ENCODE measurements at regions not wholly inside any gene's neighbourhood (a gene's known extent, or its start where the extent isn't known, plus 50 kb on each side); places are given as distances from the start of the nearest gene placed in this dataset.

DNA sequence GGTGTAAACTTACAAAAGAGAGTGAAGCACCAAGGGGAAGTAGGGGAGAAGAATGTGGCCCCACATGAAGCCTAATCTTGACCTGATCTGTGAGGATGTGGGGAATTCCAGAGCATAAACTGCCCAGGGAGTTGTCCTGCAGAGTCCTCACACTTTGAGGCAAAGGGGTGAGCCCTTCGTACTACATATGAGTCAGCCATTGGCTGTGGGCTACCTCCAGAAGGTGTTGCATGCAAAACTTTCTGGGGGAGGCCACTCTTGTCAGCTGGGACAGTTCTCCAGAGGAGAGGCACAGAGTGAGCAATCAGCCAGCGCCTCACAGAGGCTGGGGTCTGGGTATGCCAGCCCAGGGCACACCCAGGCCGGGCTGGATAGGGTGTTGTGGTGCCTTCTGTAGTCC lies 98.1 kb upstream of the NMUR2 start:
- no peak overlapping the region for H3K9ac ChIP-seq (ENCODE audit: low read length)
- DNase-seq (ENCODE audit: low read depth, low spot score) (no peak), ATAC-seq (no peak)
- no peaks in the 10 kb centered on the region for H3K36me3 ChIP-seq (ENCODE audit: control insufficient read depth in 1 of 2, insufficient read depth in 2 of 2, low read length in 2 of 2)
- RAD21 ChIA-PET (ENCODE audit: low non-redundant PET in 1 of 2, low total read pairs in 2 of 2, uncharacterized antibody in 2 of 2, unreplicated experiment in 2 of 2): no interaction called here
- H3K79me2 ChIP-seq (ENCODE audit: insufficient read depth, low read length): no peaks in the 10 kb centered on the region
- CTCF ChIA-PET: no interaction called here
- intact Hi-C loops (cut with micrococcal nuclease): loop anchor here (10.0 kb wide), 2 partner anchors 128 to 358 kb away; no protein-coding TSS in a partner anchor
- H3K9me3 ChIP-seq (ENCODE audit: control insufficient read depth in 1 of 2, insufficient read depth in 1 of 2, low read depth in 1 of 2, low read length in 2 of 2): no peaks in the 10 kb centered on the region
- POLR2A ChIA-PET: no interaction called here
- no peak overlapping the region for H2AFZ ChIP-seq (ENCODE audit: low read depth, low read length, poor library complexity, severe bottlenecking)
- H3K4me2 ChIP-seq (ENCODE audit: low read length): no peak overlapping the region
- no TSS peak for BruUV-seq (replicated peaks)
- no peaks in the 10 kb centered on the region for H3K9me2 ChIP-seq (ENCODE audit: insufficient read depth)
- no peaks in the 10 kb centered on the region for H3K27me3 ChIP-seq (ENCODE audit: insufficient read depth, low read length)
- H3K27ac ChIP-seq (ENCODE audit: low read depth, low read length): no peak overlapping the region
- H4K20me1 ChIP-seq (ENCODE audit: insufficient read depth): no peaks in the 10 kb centered on the region
- TF ChIP-seq SIN3A (IDR thresholded peaks at IDR 0.05; ENCODE audit: low read depth) (no peak), POLR2A (IDR thresholded peaks at IDR 0.05; ENCODE audit: borderline replicate concordance, extremely low read depth, insufficient read depth, insufficient read length) (no peak), CBX3 (IDR thresholded peaks at IDR 0.05; ENCODE audit: low read depth) (no peak), ELF1 (IDR thresholded peaks at IDR 0.05; ENCODE audit: borderline replicate concordance, low read depth) (no peak), TCF7L2 (IDR thresholded peaks at IDR 0.05; ENCODE audit: borderline replicate concordance, extremely low read depth, insufficient read depth, insufficient read length) (no peak), EGR1 (IDR thresholded peaks at IDR 0.05; ENCODE audit: low read depth) (no peak), ZNF274 (IDR thresholded peaks at IDR 0.05; ENCODE audit: low read depth, low read length) (no peak)
- TF ChIP-seq, protein P1, sequence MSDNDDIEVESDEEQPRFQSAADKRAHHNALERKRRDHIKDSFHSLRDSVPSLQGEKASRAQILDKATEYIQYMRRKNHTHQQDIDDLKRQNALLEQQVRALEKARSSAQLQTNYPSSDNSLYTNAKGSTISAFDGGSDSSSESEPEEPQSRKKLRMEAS (IDR thresholded peaks at IDR 0.05): no peak
- TF ChIP-seq, protein P2, sequence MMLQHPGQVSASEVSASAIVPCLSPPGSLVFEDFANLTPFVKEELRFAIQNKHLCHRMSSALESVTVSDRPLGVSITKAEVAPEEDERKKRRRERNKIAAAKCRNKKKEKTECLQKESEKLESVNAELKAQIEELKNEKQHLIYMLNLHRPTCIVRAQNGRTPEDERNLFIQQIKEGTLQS (IDR thresholded peaks at IDR 0.05): no peak
- H3K4me3 ChIP-seq (replicated peaks in 1 of 2; ENCODE audit: low read depth in 1 of 2, low read length in 2 of 2): no peak overlapping the region
- no peaks in the 10 kb centered on the region for H3K4me1 ChIP-seq (ENCODE audit: control insufficient read depth in 1 of 2, insufficient read depth in 2 of 2, low read length in 2 of 2)

DNA sequence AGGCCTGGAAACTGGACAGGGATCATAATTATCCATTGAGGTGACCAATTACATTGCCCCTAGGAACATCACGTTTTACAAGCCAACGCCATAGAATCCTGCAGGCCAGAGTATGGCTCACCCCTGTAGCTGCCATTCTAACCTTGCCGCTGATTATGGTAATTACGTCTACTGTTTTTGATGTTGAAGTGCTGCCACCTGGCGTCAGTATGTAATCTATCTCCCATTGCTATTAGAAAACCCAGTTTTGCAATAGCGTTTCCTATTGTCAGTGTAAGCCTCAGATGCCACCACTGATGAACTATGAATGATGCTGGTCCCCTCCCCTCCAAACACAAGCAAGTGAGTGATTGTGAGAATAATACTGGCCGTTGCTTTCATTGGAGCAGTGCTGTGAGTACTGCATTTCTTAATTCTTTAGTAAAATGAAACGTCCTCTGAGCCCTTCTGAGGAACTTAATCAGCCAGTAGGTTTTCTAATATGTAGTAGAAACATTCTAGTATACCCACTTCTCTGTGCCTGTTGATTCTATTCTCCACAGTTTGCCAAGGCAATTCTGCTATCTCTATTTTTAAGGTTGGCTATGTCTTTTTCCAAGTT lies 100.5 kb upstream of the NMUR2 start:
- no peaks in the 10 kb centered on the region for H3K36me3 ChIP-seq (ENCODE audit: control insufficient read depth in 1 of 2, insufficient read depth in 2 of 2, low read length in 2 of 2)
- H3K79me2 ChIP-seq (ENCODE audit: insufficient read depth, low read length): no peaks in the 10 kb centered on the region
- no peaks in the 10 kb centered on the region for H3K9me2 ChIP-seq (ENCODE audit: insufficient read depth)
- no peaks in the 10 kb centered on the region for H3K27me3 ChIP-seq (ENCODE audit: insufficient read depth, low read length)
- TF ChIP-seq TCF7L2 (IDR thresholded peaks at IDR 0.05; ENCODE audit: borderline replicate concordance, extremely low read depth, insufficient read depth, insufficient read length) (peak; percentile 14), CBX3 (IDR thresholded peaks at IDR 0.05; ENCODE audit: low read depth) (0 out of 2 replicates have a peak, but pooled peaks have one; percentile 21), CEBPB (IDR thresholded peaks at IDR 0.05; ENCODE audit: low read depth) (peak; percentile 55; the same call in 1 of the 2 replicates), SP1 (IDR thresholded peaks at IDR 0.05; ENCODE audit: low read depth) (no peak), JUND (IDR thresholded peaks at IDR 0.05) (no peak), RAD21 (IDR thresholded peaks at IDR 0.05; ENCODE audit: low read depth) (peak; percentile 68)
- TF ChIP-seq, protein P2 (IDR thresholded peaks at IDR 0.05): no peak
- TF ChIP-seq, protein P3, sequence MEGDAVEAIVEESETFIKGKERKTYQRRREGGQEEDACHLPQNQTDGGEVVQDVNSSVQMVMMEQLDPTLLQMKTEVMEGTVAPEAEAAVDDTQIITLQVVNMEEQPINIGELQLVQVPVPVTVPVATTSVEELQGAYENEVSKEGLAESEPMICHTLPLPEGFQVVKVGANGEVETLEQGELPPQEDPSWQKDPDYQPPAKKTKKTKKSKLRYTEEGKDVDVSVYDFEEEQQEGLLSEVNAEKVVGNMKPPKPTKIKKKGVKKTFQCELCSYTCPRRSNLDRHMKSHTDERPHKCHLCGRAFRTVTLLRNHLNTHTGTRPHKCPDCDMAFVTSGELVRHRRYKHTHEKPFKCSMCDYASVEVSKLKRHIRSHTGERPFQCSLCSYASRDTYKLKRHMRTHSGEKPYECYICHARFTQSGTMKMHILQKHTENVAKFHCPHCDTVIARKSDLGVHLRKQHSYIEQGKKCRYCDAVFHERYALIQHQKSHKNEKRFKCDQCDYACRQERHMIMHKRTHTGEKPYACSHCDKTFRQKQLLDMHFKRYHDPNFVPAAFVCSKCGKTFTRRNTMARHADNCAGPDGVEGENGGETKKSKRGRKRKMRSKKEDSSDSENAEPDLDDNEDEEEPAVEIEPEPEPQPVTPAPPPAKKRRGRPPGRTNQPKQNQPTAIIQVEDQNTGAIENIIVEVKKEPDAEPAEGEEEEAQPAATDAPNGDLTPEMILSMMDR (IDR thresholded peaks at IDR 0.05 in 2 of 3, conservative IDR thresholded peaks at IDR 0.05 in 1 of 3; ENCODE audit: borderline replicate concordance in 1 of 3, insufficient read depth in 1 of 3, low read depth in 2 of 3, low read length in 2 of 3): peak; percentile 40 to 70 (median 47); a peak in 5 of 6 replicates
- H3K4me1 ChIP-seq (ENCODE audit: control insufficient read depth in 1 of 2, insufficient read depth in 2 of 2, low read length in 2 of 2): no peaks in the 10 kb centered on the region
- no peak overlapping the region for H3K9ac ChIP-seq (ENCODE audit: low read length)
- ChIA-PET RAD21 (ENCODE audit: low non-redundant PET in 1 of 2, low total read pairs in 2 of 2, uncharacterized antibody in 2 of 2, unreplicated experiment in 2 of 2) (no interaction called here), POLR2A (no interaction called here), CTCF (interaction anchor here (1.0 kb wide), 1 partner anchor 680 kb away, joined by 13 read pairs; no protein-coding TSS in a partner anchor)
- H4K20me1 ChIP-seq (ENCODE audit: insufficient read depth): no peaks in the 10 kb centered on the region
- ATAC-seq: peak; percentile 94
- no peak overlapping the region for H2AFZ ChIP-seq (ENCODE audit: low read depth, low read length, poor library complexity, severe bottlenecking)
- no peak overlapping the region for H3K4me3 ChIP-seq (replicated peaks in 1 of 2; ENCODE audit: low read depth in 1 of 2, low read length in 2 of 2)
- BruUV-seq (replicated peaks): no TSS peak
- DNase-seq (ENCODE audit: low read depth, low spot score): peak; percentile 33
- H3K9me3 ChIP-seq (ENCODE audit: control insufficient read depth in 1 of 2, insufficient read depth in 1 of 2, low read depth in 1 of 2, low read length in 2 of 2): no peaks in the 10 kb centered on the region
- H3K27ac ChIP-seq (ENCODE audit: low read depth, low read length): no peak overlapping the region
- intact Hi-C loops (cut with micrococcal nuclease): loop anchor here (1.0 to 10.0 kb wide), 3 partner anchors 131 to 680 kb away; no protein-coding TSS in a partner anchor
- H3K4me2 ChIP-seq (ENCODE audit: low read length): no peak overlapping the region
